NCI-H510A treated with DMSO at 0.1 percent for 48 hours (cell line): ENCODE measurements at regions not wholly inside any gene's neighbourhood (a gene's known extent, or its start where the extent isn't known, plus 50 kb on each side); places are given as distances from the start of the nearest gene placed in this dataset.
"Not testable (repeated sequence)": the region's sequence is repeated elsewhere in the genome, so short reads cannot be mapped to it uniquely, and the experiment has no call there.

Experiments used
- DNase-seq: peaks from one replicate; lab custom pipeline; 2025; lab: John Stamatoyannopoulos, UW

DNA sequence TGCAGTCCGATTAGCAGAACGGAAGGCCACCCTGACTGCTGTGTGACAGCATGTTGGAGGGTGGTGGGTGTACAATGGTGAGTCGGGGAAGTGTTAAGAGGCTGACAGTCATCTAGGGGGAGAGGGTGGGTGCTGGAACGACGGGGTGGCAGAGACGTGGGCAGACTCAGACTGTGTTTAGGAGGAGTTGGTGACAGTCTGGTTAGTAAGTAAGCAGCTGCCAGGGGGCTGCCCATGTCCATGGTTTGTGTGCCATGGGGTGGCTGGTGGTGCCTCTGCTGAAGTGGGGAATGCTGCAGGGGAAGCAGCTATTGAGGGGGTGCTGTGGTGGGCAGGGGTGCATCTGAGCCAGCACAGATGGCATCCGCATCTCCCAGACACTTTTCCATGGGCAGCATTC, 51.3 kb upstream of the BOD1 start:
- DNase-seq, result no peak

DNA sequence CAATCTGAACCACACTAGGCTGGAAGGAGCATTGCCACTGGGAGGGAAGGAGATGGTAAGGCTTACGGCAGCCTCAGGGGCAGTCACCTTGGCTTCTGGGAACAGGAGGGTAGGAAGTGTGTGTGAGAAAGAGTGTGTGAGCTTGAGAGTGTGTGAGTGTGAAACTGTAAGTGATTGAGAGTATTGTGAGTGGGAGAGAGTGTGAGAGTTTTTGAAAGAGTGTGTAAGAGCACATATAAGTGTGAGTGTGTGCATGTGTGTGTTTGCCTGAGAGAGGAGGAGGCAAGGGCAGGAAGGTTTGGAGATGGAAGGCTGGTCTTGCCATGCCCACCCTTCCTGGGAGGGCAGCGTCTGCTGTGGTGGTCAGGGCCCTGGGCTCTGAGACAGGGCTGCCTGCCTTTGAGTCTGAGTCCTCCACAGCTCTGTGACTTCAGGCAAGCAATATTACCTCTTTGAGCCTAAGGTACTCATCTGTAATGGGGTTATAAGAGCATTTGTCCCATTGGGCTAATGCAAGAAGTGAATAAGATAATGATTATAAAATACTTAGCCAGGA, 51.9 kb upstream of the BOD1 start:
- no peak for DNase-seq

DNA sequence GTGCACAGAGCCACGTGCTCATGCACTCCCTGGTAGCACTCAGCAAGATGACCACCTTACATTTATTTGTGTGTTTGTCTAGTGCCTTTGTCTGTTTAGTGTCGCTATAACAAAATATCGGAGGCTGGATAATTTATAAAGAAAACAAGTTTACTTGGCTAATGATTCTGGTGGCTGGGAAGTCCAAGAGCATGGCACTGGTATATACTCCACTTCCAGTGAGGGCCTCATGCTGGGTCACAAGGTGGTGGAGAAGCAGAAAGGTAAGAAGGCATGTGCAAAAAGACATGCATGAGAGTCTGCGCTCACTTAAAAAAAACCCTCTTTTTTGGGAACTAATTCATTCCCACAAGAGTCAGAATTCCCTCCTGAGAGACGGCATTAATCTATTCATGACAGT, 52.5 kb upstream of the BOD1 start:
- DNase-seq, result no peak

DNA sequence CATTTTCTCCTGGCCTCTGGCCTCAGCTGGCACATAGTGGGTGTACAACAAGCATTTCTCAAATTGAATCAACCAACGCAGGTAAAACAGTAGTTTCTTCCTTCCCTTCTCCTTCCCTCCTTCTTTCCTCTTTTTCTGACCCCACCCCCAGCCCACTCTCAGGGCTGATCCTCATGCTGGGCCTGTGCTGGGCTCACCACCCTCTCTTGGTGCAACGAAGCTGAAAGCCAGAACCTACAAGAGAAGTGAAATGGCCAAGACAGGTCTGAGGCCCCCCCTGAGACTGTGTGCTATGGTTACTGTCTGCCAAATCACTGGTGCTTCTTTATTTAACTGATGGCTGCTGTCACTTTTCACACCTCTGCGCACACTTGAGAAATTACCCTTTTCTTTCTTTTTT, 53.0 kb upstream of the BOD1 start:
- DNase-seq, result no peak

DNA sequence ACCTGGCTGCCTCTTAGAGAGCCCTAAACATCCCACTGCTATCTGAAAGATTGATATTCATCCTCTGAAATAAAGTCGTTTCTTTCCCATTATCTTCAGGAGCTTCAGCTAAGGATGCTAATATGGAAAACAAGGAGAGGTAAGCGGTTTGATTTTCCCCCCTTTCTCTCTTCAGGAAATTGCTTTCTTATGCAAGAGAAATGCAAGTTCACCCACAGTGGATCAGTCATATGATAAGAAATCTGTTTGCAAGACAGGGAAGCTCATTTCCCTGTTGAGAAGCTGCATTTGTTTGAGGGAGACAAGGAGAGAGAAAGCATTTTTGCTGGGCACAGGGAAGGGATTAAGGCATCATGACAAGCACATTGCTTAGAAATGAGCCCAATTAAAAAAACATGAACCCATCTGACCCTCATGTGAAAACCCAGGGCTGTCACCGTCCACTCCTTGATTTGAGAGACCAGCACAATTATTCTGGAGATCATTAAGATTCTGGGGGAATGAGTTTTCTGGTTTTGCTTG, 53.7 kb upstream of the BOD1 start:
- no peak for DNase-seq

DNA sequence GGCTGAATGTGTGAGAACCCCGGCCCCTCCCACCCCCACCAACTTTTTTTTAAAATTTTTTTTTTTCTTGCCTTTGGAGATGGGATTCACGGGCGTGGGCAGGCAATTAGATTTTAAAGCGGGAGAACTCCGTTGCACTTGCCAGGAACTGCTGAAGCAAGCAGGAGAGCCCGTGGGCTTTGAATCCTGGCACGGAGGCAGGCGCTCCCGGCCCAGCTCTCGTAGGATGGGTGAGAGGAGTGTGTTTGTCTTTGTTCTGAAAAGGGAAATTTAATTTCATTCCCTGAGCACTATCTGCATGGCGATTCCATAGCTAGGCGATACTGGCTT, 54.3 kb upstream of the BOD1 start:
- DNase-seq, result no peak

DNA sequence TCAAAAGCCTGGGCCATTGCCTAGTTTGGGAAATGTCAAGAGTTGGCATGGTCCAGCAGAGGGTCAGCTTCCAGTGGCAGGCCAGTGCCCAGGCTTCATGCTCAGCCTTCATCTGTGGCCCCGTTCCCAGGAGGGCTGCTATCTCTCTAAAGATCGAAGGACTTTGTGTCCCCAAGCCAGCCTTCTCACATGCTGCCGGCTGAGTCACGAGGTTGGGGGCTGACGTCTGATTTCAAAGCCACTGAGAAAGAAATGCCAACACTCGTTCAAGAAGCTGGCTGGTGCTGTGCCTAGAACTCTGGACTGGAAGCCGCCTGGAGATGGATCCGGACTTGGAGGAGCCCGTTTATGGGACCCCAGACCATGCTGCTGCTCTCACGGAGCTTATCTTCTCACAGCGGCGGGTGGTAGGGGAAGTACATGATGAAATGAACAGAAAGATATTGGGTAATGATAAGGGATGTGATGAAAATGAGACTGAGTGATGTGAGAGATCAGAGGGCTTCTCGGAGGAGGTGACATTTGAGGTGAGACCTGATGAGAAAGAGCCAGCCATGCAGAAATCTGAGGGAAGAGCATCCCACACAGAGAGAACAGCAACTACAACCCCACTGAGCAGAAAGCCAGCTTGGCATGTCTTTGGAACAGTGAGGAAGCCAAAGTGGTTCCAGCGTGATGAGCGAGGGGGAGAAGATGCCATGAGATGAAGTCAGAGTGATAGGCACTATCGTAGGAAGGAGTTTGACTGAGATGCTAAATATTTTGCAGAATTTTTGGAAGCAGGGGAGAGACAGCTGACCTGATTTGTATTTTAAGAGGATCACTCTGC, 54.9 kb upstream of the BOD1 start:
- no peak for DNase-seq

DNA sequence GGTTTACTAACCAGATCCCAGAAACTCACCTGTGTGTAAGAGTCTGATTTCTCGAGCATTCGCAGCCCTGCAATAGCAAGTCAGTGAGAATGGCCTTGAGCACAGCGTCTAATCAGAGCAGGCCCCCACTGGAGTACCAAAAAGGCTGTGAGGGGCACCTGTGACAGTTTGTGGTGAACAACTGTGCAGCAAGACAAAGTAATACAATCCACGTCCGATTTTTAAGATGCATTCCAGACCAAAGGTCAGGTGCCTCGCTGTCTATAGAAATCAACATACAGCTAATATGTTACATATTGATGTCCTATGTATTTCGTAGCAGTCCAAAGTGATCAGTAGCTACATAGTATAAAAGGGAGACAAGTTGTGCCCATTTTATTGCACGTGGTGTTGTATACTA, 55.7 kb upstream of the BOD1 start:
- DNase-seq, result no peak

DNA sequence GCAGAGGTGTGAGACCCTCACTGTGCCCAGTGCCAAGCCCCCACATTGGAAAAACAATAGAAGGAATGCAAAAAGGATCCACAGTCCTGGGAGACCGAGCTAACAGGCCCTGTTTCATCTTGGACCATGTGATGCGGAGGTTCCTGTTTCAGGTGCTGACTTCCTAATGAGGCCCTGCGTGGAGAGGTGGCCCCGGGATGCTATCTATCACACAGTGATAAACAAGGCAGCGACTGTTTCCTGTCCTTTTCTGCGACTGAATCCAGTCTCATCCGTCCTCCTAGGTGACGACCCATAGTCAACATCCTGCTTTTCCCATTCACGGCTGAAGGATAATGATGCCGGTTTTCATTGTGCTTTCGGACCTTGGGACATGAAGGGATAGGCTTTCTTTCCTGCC, 56.4 kb upstream of the BOD1 start:
- peak; percentile 12 for DNase-seq

DNA sequence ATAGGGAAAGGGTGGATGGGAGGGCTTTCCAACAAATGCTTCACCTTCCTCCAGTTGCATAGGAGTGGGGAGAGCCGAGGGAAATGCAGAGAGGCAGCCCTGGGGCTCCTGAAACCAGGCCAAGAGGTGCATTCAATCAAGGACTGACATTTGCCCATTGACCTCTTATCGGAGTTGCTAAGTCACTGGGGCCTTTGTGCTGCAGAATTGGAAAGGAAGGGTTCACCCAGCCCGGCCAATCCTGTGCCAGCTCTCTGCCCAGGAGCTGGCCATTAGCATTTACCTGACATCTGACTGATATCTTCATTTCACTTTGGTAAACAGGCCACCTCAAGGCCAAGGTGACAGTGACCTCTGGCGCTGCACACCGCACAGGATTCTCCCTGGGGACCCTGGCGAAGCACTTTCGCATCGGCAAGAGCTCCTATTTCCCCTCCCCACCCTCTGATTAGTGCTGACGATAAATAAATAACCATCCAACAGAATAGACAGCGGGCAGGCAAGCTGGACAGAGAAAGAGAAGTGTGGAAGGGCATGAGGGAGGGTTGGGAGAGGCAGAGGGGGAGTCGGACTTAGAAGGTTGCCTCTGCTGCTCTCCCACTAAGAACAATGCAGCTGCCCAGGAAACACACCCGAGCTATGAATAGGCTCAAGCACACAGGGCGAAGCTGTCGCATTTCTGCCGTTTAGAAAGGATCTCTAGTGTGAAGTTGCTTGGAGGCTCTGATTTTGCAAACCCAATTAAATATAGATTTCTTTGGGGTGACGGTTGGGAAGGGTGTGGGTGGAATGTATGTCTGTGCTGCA, 57.0 kb upstream of the BOD1 start:
- DNase-seq, result no peak

DNA sequence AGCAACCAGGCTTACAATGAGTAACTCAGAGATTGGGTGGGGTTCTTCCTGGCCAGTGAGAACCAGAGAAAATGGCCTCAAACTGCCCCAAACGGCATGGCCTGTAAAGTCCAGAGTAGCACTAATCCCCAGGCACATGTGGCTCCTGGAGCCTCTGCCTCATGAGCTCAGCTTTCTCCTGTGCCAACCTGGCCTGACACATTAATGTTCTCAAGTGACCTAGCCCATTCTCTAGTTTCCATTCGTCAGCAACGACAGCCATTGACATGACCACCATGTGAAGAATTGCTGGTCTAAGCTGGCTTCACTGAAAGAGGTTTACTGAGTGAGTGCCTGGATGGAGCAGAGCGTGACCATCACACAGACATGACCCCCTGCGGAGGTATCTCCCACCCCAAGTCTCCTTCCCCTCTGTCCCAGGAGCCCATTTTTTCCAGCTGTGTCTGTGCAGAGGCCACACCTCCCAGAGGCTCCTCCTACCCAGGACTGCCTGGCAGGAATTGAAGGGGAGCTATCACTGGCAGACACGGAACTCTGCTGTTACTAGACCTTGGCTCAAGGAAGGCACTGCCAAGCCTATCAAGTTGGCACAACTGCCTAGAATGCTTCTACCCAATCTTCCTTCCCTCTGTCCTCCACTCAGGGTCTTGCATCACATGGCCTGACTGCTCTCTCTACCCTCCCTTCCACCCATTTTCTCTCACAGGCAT, 59.0 kb upstream of the BOD1 start:
- DNase-seq, result no peak

DNA sequence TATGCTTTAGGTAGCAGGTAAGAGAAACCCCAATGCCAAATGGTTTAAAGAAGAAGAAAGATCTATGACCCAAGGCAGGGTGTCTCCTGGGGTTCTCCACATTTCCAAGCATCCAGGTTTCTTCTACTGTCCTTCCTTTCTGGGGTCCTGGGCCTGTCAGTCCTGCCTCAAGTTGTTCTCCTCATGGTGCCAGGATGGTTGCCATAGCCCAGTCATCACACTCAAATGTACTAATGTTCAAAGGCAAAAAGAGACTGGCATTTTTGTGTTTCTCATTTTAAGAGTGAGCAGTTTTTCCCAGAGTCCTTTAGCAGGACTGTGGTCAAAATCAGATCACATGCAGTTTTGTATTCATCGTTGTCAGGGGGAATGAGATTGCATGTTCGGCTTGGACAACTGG, 59.9 kb upstream of the BOD1 start:
- DNase-seq, result no peak

DNA sequence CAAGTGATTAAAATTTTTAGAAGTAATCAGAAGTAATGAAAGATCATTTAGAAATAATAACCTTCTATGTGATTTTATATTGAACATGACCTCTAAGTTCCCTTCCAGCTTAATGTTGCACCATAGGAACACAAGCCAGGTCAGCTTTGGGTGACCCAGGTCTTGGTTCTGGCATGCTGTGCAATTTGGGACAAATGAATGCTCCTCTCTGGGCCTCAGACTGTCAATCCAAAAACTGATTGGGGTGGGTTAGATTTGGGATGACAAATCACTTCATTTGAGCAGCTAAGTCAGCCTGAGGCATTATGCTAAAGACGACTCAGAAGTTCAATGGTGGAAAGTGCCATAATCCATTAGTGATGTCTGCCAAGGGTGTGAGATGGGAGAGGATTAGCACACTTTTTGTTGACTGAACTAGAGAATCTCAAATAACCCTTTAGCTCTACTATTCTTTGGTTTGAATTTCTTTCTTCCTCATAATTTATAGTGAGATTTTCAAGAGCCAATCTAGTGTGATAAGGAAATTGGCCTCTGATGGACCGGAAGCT, 60.7 kb upstream of the BOD1 start:
- DNase-seq, result no peak

DNA sequence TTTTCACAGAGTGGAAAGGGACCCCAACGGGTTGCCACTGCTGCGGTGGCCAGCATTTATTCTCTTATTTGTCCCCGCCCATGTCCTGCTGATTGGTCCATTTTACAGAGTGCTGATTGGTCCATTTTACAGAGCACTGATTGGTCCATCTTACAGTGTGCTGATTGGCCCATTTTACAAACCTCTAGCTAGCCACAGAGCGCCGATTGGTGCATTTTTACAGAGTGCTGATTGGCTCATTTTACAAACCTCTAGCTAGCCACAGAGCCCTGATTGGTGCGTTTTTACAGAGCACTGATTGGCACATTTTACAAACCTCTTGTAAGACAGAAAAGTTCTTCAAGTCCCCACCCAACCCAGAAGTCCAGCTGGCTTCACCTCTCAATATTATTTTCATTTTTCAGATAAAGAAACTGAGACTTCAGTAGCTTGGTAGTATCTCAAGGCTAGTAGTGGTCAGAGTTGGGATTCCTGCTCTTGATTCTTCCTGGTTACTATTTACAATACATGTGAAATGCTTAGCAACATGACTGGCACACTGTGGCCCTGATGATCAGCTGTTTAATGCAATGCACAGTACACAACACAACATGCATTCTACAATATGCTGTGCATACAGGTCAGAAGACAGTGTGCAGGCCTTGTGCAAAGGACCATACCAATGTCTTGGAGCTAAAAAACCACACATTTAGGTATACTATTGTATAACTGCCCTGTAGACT, 63.6 kb upstream of the BOD1 start:
- no peak for DNase-seq

DNA sequence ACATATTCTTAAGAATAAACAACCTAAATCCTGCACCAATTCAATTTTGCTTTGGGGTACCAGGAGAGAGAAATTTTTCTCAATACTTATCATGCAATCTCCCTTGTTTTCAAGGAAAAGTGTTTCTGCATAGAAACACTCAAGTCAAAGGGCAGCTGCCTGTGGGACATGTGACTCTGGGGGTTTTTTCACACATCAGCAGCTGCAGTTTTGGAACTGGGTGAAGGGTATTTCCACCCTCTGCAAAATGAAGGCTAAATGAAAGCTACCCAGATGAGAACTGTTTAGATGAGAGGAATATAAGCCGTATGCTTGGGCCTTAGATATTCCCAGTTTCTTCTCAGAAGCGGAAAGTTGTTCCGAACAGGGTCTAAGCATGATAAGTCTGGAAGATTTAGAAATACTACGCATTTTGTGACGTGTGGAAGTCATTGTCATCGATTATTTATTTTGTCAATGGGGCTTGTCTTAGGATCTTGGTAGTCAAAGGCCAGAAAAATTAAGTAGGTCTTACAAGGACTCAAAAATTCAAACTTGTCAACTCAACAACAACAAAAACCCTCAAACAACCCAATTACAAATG, 64.3 kb upstream of the BOD1 start:
- DNase-seq, result no peak

DNA sequence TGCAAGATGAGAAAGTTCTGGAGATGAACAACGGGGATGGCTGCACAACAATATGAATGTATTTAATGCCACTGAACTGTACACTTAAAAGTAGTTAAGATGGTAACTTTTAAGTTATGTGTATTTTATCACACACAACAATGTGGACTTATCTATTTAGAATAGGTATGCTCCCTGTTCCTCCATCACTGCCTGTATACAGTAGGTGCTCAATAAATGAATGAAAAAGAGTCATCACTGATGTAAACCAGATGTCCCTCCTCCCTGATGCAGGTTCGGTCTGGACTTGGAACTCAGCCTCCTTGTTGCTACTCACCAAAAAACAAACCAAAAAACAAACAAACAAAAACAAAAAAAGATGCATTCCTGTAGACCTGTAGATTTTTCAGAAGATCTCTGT, 65.9 kb upstream of the BOD1 start:
- no peak for DNase-seq

DNA sequence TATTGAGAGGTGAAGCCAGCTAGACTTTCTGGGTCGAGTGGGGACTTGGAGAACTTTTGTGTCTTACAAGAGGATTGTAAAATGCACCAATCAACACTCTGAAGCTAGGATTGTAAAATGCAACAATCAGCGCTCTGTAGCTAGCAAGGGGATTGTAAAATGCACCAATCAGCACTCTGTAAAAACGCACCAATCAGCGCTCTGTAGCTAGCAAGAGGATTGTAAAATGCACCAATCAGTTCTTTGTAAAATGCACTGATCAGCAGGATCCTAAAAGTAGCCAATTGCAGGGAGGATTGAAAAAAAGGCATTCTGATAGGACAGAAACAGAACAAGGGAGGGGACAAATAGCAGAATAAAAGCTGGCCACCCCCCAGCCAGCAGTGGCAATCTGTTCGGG, 68.1 kb upstream of the BOD1 start:
- not testable (repeated sequence) for DNase-seq

DNA sequence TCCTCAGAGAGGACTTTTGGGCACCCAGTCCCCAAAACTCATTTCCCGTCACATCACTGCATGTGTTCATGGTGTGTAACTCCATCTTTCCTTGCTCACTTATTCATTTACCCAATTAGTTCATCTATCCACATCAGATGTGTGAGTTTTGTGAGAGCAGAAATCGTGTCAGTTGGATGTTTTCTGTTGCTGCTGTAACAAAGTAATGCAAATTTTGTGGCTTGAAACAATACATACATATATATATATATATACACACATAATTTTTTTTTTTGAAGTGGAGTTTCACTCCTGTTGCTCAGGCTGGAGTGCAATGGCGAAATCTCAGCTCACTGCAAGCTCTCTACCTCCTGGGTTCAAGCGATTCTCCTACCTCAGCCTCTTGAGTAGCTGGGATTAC, 70.5 kb upstream of the BOD1 start:
- peak; percentile 3 for DNase-seq

DNA sequence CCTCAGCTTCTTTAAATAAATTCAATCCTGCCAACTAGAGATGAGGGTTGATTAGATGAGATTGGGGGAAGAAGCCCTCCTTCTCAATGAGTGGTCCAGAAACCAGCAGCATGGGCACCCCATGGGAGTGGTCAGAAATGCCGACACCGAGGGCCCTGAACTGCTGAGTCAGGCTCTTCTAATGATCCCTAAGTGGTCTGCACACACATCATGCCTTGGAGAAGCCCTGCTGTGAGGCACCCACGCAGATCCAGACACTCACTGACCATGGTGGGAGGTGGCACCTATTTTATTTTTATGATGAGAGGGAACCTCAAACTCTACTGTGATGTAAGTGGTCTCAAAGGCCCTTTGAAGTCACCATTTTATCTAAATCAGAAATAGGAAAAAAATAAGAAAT, 72.3 kb upstream of the BOD1 start:
- DNase-seq, result peak; percentile 4

DNA sequence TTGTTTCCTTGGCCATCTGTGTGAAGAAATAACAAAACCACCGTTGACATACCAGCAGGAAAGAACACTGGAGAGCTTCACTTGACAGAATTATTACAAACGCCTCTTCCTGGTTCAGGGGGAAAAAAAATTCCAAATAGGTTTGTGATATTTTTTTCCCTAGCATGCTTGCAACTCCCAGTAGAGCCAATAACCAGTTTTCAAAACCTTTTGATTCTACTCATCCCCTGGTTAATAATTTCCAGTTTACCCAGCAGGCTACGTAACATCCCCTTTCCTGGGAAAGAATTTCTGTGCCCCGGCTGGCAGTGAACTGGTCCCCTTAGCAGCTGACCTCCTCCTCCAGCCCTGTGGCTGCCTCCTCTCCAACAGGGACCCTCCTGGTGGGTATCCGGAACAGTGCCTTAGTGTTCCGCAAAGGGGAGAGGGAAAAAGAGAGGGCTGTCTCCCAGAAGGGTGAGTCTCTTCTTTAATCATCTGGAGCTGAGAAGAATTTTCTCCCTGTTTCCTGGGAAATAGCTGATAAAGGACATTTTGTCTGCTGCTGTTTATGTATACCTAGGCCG, 72.8 kb upstream of the BOD1 start:
- DNase-seq, result peak; percentile 14
